NCI-H345 treated with DMSO at 0.1 percent for 48 hours (cell line): ENCODE measurements at regions not wholly inside any gene's neighbourhood (a gene's known extent, or its start where the extent isn't known, plus 50 kb on each side); places are given as distances from the start of the nearest gene placed in this dataset.
"Not testable (repeated sequence)": the region's sequence is repeated elsewhere in the genome, so short reads cannot be mapped to it uniquely, and the experiment has no call there.

Source experiments
- DNase-seq: peaks from one replicate; lab custom pipeline; 2025; ENCODE audit not compliant: unreplicated experiment; lab: John Stamatoyannopoulos, UW

DNA sequence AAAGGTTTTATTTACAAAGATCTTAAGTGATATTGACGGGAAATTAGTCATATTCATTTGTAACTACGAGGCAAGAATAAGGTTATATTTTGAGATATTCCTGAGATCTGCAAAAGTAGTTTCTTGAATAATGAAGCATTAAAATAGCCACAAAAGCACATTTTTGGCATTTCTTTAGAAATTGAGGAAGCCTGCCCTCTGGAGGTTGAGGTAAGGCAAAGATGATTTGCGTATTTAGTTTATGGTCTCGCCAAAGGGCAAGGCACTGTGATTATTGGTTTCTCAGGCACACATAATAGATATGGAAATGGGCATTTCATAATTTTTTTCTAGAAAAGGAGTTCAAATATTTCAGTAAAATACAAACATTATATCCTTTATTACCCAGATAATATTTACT is 143.7 kb upstream of the RPRM start:
- DNase-seq: no peak

- no peak for DNase-seq
Observed at GRCh38 chr2:153623020-153623419, 144.5 kb upstream of the RPRM start.

- no peak for DNase-seq
Observed at GRCh38 chr2:153626676-153627075, 148.1 kb upstream of the RPRM start.

GRCh38 chr2:153635494-153635893 is 156.9 kb upstream of the RPRM start:
- no peak for DNase-seq

- no peak for DNase-seq
Observed at GRCh38 chr2:153641046-153641445, 162.5 kb upstream of the RPRM start.

DNA sequence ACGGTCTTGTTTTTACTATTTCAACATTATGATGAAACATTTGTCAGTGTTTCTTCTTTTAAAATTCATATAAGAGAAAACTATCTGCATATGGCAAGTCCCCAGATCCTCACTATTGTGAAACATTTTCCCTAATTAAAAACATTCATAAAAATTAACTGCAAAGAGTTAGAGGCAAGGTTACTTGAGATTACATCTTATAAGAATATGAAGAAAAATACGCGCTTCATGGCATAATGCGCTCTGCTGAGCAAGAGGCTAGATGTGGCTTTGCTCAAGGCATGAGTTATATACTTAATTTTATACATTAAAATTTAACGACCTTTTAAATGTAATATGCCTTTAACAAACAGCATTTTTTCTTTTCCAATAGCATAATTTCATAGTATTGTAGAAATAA is 166.4 kb upstream of the RPRM start:
- no peak for DNase-seq

DNA sequence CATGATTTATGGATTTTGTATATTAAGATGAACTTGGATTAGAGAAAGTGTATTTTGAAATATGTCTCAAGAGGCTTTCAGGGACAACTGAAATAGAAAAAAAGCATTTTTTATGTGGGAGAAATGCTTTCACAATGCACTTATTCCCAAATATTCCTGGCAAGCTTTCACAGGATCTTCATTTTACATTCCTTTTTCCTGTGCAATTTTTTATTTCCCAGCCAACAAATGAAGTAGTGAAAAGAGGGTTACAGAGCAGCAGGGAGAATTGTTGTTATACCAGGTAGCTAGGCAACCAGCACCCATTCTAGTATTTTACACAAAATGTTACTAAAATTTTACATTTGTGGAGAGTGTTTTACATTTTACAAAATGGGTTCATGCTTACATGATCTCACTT is 167.0 kb upstream of the RPRM start:
- DNase-seq: no peak

DNA sequence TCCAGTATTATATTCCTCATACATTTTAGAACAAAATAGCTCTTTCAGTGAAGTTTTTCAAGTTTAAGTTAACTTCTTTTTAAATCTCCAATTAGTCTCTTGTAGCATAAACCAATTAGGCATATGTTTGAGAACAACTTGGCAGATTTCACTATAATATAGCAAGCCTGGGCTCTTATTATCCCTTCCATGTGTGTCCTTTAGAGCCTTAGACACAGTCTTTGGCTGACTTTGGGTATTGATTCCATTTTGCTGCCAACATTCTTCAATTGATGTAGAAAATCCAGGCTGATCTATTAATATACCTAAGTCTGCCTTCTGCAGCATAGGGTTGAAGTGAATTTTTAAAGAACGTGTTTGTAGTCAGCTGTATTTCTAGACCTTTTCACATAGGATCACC is 179.1 kb upstream of the RPRM start:
- DNase-seq: no peak

GRCh38 chr2:153661801-153662200 is 183.2 kb upstream of the RPRM start:
- DNase-seq: no peak

GRCh38 chr2:153663371-153663770 is 184.8 kb upstream of the RPRM start:
- DNase-seq: no peak

GRCh38 chr2:153664009-153664408 is 185.4 kb upstream of the RPRM start:
- not testable (repeated sequence) for DNase-seq

DNA sequence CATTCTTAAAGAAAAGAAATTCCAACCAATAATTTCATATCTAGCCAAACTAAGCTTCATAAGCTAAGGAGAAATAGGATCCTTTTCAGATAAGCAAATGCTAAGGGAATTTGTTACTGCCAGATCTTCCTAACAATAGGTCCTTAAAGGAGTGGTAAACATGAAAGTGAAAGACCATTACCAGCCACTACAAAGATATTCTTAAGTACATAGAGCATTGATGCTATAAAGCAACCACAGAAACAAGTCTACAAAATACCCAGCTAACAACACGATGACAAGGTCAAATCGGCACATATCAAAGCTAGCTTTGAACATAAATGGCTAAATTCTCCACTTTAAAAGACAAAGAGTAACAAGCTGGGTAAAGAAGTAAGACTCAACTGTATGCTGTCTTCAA is 188.9 kb upstream of the RPRM start:
- DNase-seq: no peak

DNA sequence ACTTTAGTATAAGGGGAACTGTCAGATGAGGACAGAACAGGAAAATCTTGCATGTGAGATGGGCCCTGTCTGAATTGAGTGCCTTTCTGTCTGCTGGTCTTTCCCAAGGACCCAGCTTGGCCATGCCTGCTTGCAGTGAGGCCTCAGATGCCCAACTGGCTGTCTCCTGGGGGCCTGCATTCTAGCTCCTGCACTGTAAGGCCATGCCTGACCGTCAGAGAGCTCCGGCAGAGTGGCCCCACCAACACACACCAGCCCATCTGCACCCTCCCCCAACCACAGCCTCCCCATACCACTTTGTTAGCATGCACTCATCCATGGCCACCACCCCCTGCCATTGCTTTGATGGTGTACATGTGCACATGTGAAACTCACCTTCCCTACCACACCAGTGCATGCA is 190.4 kb upstream of the RPRM start:
- no peak for DNase-seq

- no peak for DNase-seq
Observed at GRCh38 chr2:153710128-153710527, 161.6 kb upstream of the GALNT13 start.

DNA sequence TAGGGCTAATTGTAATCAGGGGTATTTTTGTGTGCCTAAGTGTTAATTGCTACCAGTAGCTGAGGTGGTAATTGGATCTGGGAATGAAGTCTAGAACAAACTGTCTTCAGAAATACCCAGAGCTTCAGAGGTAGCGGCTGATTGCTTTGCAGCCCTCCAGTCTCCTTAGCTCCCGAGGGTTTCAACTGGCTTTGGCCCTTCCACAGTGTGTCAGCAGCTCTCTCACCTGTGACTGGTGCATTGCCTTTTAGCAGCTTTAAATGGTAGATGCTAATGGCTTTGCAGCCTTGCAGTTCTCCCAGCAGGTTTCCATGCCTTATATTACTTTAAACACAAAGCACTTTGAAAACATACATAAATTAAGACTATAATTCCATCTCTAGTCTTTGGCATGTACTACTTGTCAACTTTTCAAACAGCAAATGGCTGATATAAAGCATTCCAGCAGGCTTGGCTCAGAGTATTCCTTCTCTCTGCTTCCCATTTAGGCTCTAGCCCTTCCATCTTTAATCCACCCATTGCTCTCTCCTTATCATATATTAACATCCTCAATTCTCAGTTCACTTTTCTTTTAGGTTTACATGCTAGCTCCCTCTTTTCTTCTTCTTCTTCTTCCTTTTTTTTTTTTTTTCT is 156.4 kb upstream of the GALNT13 start:
- no peak for DNase-seq

DNA sequence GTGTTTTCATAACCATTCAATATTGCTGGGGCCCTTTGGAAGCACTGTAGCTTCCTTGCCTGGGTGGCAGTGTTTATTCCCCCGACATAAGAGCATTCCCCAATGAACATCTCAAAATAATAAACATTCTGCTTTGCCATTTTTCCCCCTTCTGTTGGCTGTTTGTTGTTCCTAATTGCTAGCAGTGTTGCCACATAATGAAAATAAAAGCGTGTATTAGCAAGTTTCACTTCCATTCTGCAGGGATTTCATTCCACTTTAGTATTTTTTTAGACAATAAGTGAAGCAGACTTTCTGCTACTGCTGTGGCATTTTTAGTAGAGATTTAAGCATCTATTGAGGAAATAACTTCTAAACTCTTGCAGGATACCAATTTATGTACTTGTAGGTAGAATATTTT is 154.7 kb upstream of the GALNT13 start:
- DNase-seq: no peak

DNA sequence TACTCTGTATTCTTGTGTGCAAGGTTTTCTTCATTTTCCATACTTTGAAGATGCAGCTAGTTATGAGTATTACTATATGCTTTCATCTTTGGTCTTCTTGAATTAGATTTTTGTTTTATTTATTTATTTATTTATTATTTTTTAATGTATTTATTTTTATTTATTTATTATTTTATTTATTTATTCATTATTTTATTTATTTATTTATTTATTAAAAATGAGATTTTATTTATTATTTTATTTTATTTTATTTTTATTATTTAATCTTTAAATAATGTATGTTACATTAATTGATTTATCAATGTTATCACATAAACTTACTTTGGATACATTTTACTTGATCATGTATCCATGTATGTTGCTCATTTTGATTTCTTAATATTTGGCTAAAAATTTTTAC is 132.3 kb upstream of the GALNT13 start:
- no peak for DNase-seq

- DNase-seq: no peak
Observed at GRCh38 chr2:153761936-153762335, 109.8 kb upstream of the GALNT13 start.

- no peak for DNase-seq
Observed at GRCh38 chr2:153766415-153766814, 105.3 kb upstream of the GALNT13 start.

GRCh38 chr2:153770359-153770991 is 101.2 kb upstream of the GALNT13 start:
- DNase-seq: no peak

- DNase-seq: no peak
Observed at GRCh38 chr2:153780241-153780640, 91.5 kb upstream of the GALNT13 start.

DNA sequence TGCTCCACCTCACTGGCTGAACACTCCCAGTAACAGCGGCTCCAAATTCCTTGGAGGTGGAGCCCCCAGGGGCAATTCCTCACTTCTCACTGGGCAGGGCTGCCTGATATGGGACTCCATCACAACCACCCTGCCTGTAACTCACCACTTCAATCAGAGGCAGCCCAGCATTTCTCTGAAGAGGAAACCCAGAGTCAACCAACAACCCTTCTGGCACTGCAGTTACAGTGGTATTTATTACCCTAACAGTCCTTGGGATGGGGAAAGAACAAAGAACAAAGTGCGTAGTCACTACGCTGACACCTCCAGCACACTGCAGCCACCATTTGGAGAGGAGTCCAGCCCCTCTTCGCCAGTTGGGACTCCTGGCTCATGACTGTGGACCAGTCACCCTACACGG is 85.7 kb upstream of the GALNT13 start:
- DNase-seq: no peak

GRCh38 chr2:153787612-153788011 is 84.1 kb upstream of the GALNT13 start:
- no peak for DNase-seq
